Cardiac fibroblast (primary cell): ENCODE measurements at regions not wholly inside any gene's neighbourhood (a gene's known extent, or its start where the extent isn't known, plus 50 kb on each side); places are given as distances from the start of the nearest gene placed in this dataset.
"Not testable (repeated sequence)": the region's sequence is repeated elsewhere in the genome, so short reads cannot be mapped to it uniquely, and the experiment has no call there.

Source experiments
- DNase-seq, 2 donors: peaks; one replicate each; pipeline versions ENCODE4 v3.0.0 to v3.0.0-alpha.2; 2010; ENCODE audit warnings: low read depth in 2 of 2
- H3K4me3 ChIP-seq, 2 donors: replicated peaks in 1 of 2; 1 replicate in 1 of 2; 2 replicates in 1 of 2; pipeline ENCODE4 v1.5.1; 2011; ENCODE audit warnings: low read depth in 2 of 2, low read length in 2 of 2, mild to moderate bottlenecking in 2 of 2, moderate library complexity in 1 of 2
- CTCF ChIP-seq: IDR thresholded peaks from one replicate; pipeline ENCODE4 v1.5.1; 2011; ENCODE audit warnings: low read depth, mild to moderate bottlenecking, low read length, inconsistent platforms

GRCh38 chr3:184450547-184450946 lies 70.7 kb downstream of the CHRD start:
- no peak for DNase-seq
- no peak overlapping the region for H3K4me3 ChIP-seq
- no peak for TF ChIP-seq CTCF

GRCh38 chr3:184453296-184453695 lies 73.4 kb downstream of the CHRD start:
- TF ChIP-seq CTCF: no peak
- H3K4me3 ChIP-seq: no peak overlapping the region
- no peak for DNase-seq

- no peak for DNase-seq
- no peak overlapping the region for H3K4me3 ChIP-seq
- no peak for TF ChIP-seq CTCF
Measured at GRCh38 chr3:184455991-184456390, 76.1 kb downstream of the CHRD start.

GRCh38 chr3:184456476-184456875 lies 76.6 kb downstream of the CHRD start:
- H3K4me3 ChIP-seq: no peak overlapping the region
- no peak for TF ChIP-seq CTCF
- no peak for DNase-seq

- DNase-seq: no peak
- TF ChIP-seq CTCF: no peak
- no peak overlapping the region for H3K4me3 ChIP-seq
Measured at GRCh38 chr3:184457329-184457728, 77.5 kb downstream of the CHRD start.

- not testable (repeated sequence) for DNase-seq, H3K4me3 ChIP-seq
Measured at GRCh38 chr3:184457784-184458377, 78.0 kb downstream of the CHRD start.

- no peak for TF ChIP-seq CTCF
- peak; percentile 47 to 94 for DNase-seq
- H3K4me3 ChIP-seq: no peak overlapping the region
Measured at GRCh38 chr3:184459355-184459754, 79.5 kb downstream of the CHRD start.
